ENCODE measurements at regions not wholly inside any gene's neighbourhood (a gene's known extent, or its start where the extent isn't known, plus 50 kb on each side); places are given as distances from the start of the nearest gene placed in this dataset.
A peak's percentile ranks its signal among the peaks of the same experiment; 100 is the strongest.

DNA sequence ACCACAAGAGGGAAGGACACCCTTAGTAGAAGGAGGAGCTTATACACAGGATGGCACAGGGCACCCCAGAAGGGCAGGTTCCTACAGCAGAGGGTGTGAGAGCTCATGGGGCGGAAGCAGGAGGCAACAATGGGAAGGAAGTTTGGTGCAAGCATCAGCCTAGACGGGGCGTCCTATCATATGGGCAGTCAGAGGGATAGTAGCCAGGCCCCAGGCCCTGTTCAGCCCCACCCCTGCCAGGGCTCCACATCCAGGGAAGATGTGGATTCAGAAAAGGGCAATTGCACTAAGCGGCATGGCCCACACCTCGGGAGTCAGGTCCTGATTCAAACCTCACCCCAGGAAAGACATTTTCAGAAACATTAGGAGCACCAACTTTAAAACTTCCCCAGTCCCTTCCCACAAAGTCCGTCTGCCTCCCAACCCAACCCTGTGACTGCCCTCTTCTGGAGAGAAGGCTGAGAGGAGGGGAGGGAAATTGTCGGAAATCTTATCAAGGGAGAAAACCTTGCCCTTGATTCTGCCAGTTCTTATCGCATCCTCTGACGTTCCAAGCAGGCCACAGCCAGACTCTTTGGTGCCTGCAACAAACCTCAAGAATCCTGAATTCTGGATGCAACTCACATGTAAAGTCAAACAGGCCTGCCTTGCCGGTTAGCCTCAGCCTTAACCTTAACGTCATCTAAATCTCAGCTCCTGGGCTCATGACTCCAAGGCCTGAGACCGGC lies 198.8 kb upstream of the CDH5 start:
- H3K27ac Mint-ChIP-seq (ENCODE audit: unreplicated experiment): no peak overlapping the region
- H3K4me3 Mint-ChIP-seq (ENCODE audit: unreplicated experiment): no peak overlapping the region
- H3K36me3 Mint-ChIP-seq (ENCODE audit: low read depth): peaks cover 2% of the 10 kb centered on the region
- H3K4me1 Mint-ChIP-seq (ENCODE audit: low read depth): peaks cover 12% of the 10 kb centered on the region
- no peak for DNase-seq (ENCODE audit: low spot score)
- no peaks in the 10 kb centered on the region for H3K27me3 Mint-ChIP-seq (ENCODE audit: low read depth)
- no peaks in the 10 kb centered on the region for H3K9me3 Mint-ChIP-seq (ENCODE audit: low read depth)
- TF ChIP-seq, protein P1, sequence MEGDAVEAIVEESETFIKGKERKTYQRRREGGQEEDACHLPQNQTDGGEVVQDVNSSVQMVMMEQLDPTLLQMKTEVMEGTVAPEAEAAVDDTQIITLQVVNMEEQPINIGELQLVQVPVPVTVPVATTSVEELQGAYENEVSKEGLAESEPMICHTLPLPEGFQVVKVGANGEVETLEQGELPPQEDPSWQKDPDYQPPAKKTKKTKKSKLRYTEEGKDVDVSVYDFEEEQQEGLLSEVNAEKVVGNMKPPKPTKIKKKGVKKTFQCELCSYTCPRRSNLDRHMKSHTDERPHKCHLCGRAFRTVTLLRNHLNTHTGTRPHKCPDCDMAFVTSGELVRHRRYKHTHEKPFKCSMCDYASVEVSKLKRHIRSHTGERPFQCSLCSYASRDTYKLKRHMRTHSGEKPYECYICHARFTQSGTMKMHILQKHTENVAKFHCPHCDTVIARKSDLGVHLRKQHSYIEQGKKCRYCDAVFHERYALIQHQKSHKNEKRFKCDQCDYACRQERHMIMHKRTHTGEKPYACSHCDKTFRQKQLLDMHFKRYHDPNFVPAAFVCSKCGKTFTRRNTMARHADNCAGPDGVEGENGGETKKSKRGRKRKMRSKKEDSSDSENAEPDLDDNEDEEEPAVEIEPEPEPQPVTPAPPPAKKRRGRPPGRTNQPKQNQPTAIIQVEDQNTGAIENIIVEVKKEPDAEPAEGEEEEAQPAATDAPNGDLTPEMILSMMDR (IDR thresholded peaks at IDR 0.05): peak; percentile 58

DNA sequence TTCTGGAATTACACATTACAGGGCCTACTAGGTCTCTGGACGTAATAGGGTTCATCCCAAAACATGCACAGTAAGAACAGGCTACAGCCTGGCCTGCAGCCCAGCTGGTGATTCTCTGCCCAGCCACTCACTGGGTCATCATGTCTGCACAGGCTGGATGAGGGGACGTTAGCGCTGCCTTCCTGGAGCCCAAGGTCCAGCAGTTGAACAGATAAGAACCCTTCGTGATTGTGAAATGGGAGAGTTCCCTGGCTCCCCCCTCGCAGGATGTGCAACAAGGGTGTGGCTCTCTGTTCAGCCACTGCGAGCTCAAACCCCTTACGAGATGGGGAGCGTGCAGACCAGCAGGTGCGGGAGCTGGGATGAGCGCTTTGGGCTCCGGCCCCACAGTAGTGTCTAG lies 200.0 kb upstream of the CDH5 start:
- Mint-ChIP-seq H3K4me1 (ENCODE audit: low read depth) (peaks cover 20% of the 10 kb centered on the region), H3K36me3 (ENCODE audit: low read depth) (peaks cover 2% of the 10 kb centered on the region), H3K27ac (ENCODE audit: unreplicated experiment) (no peak overlapping the region), H3K27me3 (ENCODE audit: low read depth) (no peaks in the 10 kb centered on the region), H3K4me3 (ENCODE audit: unreplicated experiment) (no peak overlapping the region), H3K9me3 (ENCODE audit: low read depth) (no peaks in the 10 kb centered on the region)
- no peak for DNase-seq (ENCODE audit: low spot score)
- TF ChIP-seq, protein P1 (IDR thresholded peaks at IDR 0.05): no peak

DNA sequence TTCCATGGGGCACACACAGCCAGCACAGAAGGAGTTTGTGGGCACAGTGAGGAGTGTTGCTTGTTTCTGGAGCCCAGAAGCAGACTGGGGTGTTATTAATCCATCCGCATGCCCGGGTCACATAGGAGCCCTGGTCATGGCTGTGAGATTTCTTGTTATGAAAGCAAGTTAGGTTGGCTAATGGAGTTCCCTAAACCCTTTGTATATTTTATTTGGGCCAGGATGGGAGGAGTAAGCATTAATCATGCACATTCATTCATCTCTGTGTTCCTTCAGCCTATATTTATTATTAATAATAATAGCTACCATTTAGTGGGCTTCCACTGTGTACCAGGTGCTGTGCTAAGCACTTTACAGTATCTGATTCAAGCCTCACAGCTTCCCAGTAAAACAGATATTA lies 200.6 kb upstream of the CDH5 start:
- H3K4me1 Mint-ChIP-seq (ENCODE audit: low read depth): peaks cover 23% of the 10 kb centered on the region
- no peaks in the 10 kb centered on the region for H3K27me3 Mint-ChIP-seq (ENCODE audit: low read depth)
- H3K9me3 Mint-ChIP-seq (ENCODE audit: low read depth): no peaks in the 10 kb centered on the region
- TF ChIP-seq, protein P1 (IDR thresholded peaks at IDR 0.05): no peak
- no peak for DNase-seq (ENCODE audit: low spot score)
- H3K36me3 Mint-ChIP-seq (ENCODE audit: low read depth): peaks cover 2% of the 10 kb centered on the region
- H3K4me3 Mint-ChIP-seq (ENCODE audit: unreplicated experiment): no peak overlapping the region
- no peak overlapping the region for H3K27ac Mint-ChIP-seq (ENCODE audit: unreplicated experiment)

DNA sequence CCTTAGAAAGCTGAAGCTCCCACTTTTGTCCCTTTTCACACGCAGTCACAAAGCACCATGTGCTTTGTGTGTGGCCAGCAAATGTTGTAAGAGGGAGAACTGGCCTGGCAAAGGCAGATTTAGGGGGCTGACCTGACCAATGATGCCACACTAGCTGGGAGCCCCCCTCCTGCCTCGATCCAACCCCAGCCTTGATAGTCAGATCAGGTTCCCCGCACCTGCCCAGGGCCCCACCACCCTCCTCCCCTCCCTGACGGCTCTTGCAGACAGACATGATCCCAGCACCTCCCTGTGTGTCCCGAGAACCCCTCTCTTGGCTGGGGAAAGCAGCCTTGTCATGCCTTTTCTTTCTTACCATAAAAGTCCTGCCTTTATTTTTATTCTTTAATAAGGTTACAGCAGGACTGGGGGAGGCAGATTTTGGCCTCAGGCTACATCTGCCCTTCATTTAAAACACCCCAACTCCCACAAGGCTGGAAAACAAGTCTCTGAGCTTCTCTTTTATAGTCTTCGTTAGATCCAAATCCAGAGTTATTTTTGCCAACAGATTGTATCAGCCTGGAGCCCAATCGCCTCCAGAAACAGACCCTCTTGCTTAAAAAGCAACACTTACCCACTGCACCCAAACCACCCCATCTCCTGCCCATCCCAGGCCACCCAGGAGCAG lies 201.8 kb upstream of the CDH5 start:
- no peaks in the 10 kb centered on the region for H3K27me3 Mint-ChIP-seq (ENCODE audit: low read depth)
- H3K27ac Mint-ChIP-seq (ENCODE audit: unreplicated experiment): no peak overlapping the region
- no peak overlapping the region for H3K4me3 Mint-ChIP-seq (ENCODE audit: unreplicated experiment)
- DNase-seq (ENCODE audit: low spot score): no peak
- no peaks in the 10 kb centered on the region for H3K9me3 Mint-ChIP-seq (ENCODE audit: low read depth)
- H3K36me3 Mint-ChIP-seq (ENCODE audit: low read depth): peaks cover 2% of the 10 kb centered on the region
- H3K4me1 Mint-ChIP-seq (ENCODE audit: low read depth): peaks cover 27% of the 10 kb centered on the region
- TF ChIP-seq, protein P1 (IDR thresholded peaks at IDR 0.05): no peak

DNA sequence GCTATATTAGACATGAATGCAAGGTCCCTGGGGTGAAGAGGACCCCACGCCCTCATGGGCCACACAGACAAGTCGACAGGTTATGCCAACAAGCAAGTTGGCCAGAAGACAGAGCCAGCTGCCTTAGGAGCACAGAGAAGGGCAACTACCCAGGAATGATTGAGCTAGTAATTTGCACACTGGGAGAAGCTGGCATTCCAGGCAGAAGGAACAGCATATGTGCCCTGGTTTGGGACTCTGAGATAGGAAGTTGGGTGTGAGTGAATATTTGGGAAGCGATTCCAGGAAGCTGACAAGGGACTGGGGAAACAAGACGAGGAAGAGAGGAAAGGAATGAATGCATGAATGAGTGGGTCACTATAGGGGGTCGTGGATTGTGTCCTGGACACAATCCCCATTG lies 203.7 kb upstream of the CDH5 start:
- no peak overlapping the region for H3K27ac Mint-ChIP-seq (ENCODE audit: unreplicated experiment)
- H3K9me3 Mint-ChIP-seq (ENCODE audit: low read depth): no peaks in the 10 kb centered on the region
- no peak for DNase-seq (ENCODE audit: low spot score)
- TF ChIP-seq, protein P1 (IDR thresholded peaks at IDR 0.05): no peak
- H3K36me3 Mint-ChIP-seq (ENCODE audit: low read depth): peaks cover 2% of the 10 kb centered on the region
- H3K4me1 Mint-ChIP-seq (ENCODE audit: low read depth): peaks cover 27% of the 10 kb centered on the region
- no peaks in the 10 kb centered on the region for H3K27me3 Mint-ChIP-seq (ENCODE audit: low read depth)
- no peak overlapping the region for H3K4me3 Mint-ChIP-seq (ENCODE audit: unreplicated experiment)
